Cardiac fibroblast (primary cell): ENCODE measurements at regions not wholly inside any gene's neighbourhood (a gene's known extent, or its start where the extent isn't known, plus 50 kb on each side); places are given as distances from the start of the nearest gene placed in this dataset.
"Not testable (repeated sequence)": the region's sequence is repeated elsewhere in the genome, so short reads cannot be mapped to it uniquely, and the experiment has no call there.

Experiments
- DNase-seq, 2 donors: peaks; one replicate each; pipeline versions ENCODE4 v3.0.0 to v3.0.0-alpha.2; 2010; ENCODE audit warnings: low read depth in 2 of 2
- H3K4me3 ChIP-seq, 2 donors: replicated peaks in 1 of 2; 1 replicate in 1 of 2; 2 replicates in 1 of 2; pipeline ENCODE4 v1.5.1; 2011; ENCODE audit warnings: low read depth in 2 of 2, low read length in 2 of 2, mild to moderate bottlenecking in 2 of 2, moderate library complexity in 1 of 2
- TF ChIP-seq, protein P1 (sequence below): IDR thresholded peaks from one replicate; pipeline ENCODE4 v1.5.1; 2011; ENCODE audit warnings: low read depth, mild to moderate bottlenecking, low read length, inconsistent platforms

DNA sequence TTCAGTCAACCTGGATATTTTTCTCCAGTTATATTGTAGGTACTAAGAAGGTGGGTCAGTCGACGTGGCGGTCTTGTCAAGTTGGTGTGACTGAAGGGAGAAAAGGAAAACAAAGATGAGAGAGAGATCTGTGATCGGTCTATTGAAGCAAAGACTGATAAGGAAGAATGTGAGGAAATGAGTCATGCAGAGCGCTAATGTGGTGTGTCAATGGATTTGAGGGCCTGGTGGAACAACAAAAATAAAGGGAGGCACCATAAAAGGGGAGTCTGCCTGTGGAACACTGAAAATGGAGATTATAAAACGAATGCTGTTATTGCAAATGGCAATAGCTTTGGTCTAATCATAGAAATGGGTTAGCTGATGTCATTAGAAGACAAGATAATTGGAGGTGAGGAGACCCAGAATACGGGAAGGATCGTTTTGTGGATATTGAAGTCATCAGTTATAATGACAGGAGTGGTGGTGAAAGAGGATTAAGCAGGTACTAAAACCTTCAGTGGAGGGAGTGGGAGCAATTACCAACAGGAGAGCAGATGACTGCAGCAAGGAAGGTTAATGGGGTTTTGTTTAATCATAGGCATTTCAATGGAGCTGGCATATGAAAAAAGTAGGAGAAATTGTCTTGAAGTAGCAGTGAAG is 599.1 kb upstream of the FSHR start:
- TF ChIP-seq, protein P1, sequence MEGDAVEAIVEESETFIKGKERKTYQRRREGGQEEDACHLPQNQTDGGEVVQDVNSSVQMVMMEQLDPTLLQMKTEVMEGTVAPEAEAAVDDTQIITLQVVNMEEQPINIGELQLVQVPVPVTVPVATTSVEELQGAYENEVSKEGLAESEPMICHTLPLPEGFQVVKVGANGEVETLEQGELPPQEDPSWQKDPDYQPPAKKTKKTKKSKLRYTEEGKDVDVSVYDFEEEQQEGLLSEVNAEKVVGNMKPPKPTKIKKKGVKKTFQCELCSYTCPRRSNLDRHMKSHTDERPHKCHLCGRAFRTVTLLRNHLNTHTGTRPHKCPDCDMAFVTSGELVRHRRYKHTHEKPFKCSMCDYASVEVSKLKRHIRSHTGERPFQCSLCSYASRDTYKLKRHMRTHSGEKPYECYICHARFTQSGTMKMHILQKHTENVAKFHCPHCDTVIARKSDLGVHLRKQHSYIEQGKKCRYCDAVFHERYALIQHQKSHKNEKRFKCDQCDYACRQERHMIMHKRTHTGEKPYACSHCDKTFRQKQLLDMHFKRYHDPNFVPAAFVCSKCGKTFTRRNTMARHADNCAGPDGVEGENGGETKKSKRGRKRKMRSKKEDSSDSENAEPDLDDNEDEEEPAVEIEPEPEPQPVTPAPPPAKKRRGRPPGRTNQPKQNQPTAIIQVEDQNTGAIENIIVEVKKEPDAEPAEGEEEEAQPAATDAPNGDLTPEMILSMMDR: no peak
- H3K4me3 ChIP-seq: no peak overlapping the region
- DNase-seq: peak; percentile 6 to 10

- TF ChIP-seq, protein P1: no peak
- DNase-seq: no peak
- H3K4me3 ChIP-seq: no peak overlapping the region
Observed at GRCh38 chr2:49737606-49738005, 583.3 kb upstream of the FSHR start.

- not testable (repeated sequence) for DNase-seq, H3K4me3 ChIP-seq
Observed at GRCh38 chr2:49732924-49733323, 578.6 kb upstream of the FSHR start.

GRCh38 chr2:49719241-49719640 is 564.9 kb upstream of the FSHR start:
- no peak overlapping the region for H3K4me3 ChIP-seq
- no peak for DNase-seq
- TF ChIP-seq, protein P1: no peak

- TF ChIP-seq, protein P1: no peak
- no peak for DNase-seq
Observed at GRCh38 chr2:49715597-49715996, 561.3 kb upstream of the FSHR start.

DNA sequence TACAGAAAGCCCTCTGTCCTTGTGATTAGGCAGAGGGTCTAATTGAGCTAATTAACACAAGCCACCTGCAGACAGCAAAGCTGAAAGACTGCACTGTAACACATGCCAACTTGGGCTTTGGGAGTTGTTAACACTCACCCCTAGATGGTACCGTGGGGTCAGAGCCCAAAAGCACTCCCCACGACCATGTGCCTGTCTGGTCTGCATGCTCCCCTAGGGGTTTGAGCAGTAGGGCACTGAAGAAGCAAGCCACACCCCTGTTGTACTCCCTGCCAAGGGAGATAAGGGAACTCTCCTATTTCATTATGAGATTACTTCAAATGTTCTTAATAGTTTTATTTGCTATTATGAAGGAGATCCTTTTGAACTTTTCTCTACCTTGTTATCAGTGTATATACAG is 560.1 kb upstream of the FSHR start:
- no peak overlapping the region for H3K4me3 ChIP-seq
- TF ChIP-seq, protein P1: no peak
- DNase-seq: no peak

More at GRCh38 chr2:49715597-49715996, 561.3 kb upstream of the FSHR start:
- no peak overlapping the region for H3K4me3 ChIP-seq

- H3K4me3 ChIP-seq: no peak overlapping the region
- no peak for DNase-seq
- TF ChIP-seq, protein P1: no peak
Observed at GRCh38 chr2:49702740-49703139, 548.4 kb upstream of the FSHR start.
